ENCODE measurements at regions not wholly inside any gene's neighbourhood (a gene's known extent, or its start where the extent isn't known, plus 50 kb on each side); places are given as distances from the start of the nearest gene placed in this dataset.

GRCh38 chr2:230648356-230648755 lies 64.3 kb upstream of the CAB39 start:
- DNase-seq (ENCODE audit: low spot score) = no peak
- ATAC-seq (ENCODE audit: low FRiP score) = no peak
- no peak for TF ChIP-seq CTCF (IDR thresholded peaks at IDR 0.05)

GRCh38 chr2:230650585-230651137 lies 62.0 kb upstream of the CAB39 start:
- ATAC-seq (ENCODE audit: low FRiP score) (no peak), DNase-seq (ENCODE audit: low spot score) (no peak)
- TF ChIP-seq CTCF (IDR thresholded peaks at IDR 0.05) = no peak

- ATAC-seq (ENCODE audit: low FRiP score) (no peak), DNase-seq (ENCODE audit: low spot score) (no peak)
- no peak for TF ChIP-seq CTCF (IDR thresholded peaks at IDR 0.05)
Observed at GRCh38 chr2:230654057-230654456, 58.6 kb upstream of the CAB39 start.

- no peak for TF ChIP-seq CTCF (IDR thresholded peaks at IDR 0.05)
- no peak for DNase-seq (ENCODE audit: low spot score)
- ATAC-seq (ENCODE audit: low FRiP score) = no peak
Observed at GRCh38 chr2:230657462-230657861, 55.2 kb upstream of the CAB39 start.

GRCh38 chr2:230657906-230658305 lies 54.7 kb upstream of the CAB39 start:
- no peak for TF ChIP-seq CTCF (IDR thresholded peaks at IDR 0.05)
- ATAC-seq (ENCODE audit: low FRiP score) = no peak

GRCh38 chr2:230658577-230658876 lies 54.1 kb upstream of the CAB39 start:
- ATAC-seq (ENCODE audit: low FRiP score) (no peak), DNase-seq (ENCODE audit: low spot score) (no peak)
- no peak for TF ChIP-seq CTCF (IDR thresholded peaks at IDR 0.05)

More at GRCh38 chr2:230657906-230658305, 54.7 kb upstream of the CAB39 start:
- DNase-seq (ENCODE audit: low spot score) = no peak

GRCh38 chr2:230658877-230659652 lies 53.6 kb upstream of the CAB39 start:
- no peak for DNase-seq (ENCODE audit: low spot score)

More at GRCh38 chr2:230658877-230659652, 53.6 kb upstream of the CAB39 start:
- no peak for ATAC-seq (ENCODE audit: low FRiP score)
- no peak for TF ChIP-seq CTCF (IDR thresholded peaks at IDR 0.05)
